Stimulated activated CD4-positive, alpha-beta T cell treated with anti-CD3 and anti-CD28 coated beads, TNF-alpha, amount 100 ng/mL, for 48 hours (primary cell): ENCODE measurements at regions not wholly inside any gene's neighbourhood (a gene's known extent, or its start where the extent isn't known, plus 50 kb on each side); places are given as distances from the start of the nearest gene placed in this dataset.

Experiments used
- DNase-seq, 3 donors: peaks; one replicate each; pipeline ENCODE4 v3.0.0-alpha.2; 2020; ENCODE audit warnings: low read depth in 3 of 3

DNA sequence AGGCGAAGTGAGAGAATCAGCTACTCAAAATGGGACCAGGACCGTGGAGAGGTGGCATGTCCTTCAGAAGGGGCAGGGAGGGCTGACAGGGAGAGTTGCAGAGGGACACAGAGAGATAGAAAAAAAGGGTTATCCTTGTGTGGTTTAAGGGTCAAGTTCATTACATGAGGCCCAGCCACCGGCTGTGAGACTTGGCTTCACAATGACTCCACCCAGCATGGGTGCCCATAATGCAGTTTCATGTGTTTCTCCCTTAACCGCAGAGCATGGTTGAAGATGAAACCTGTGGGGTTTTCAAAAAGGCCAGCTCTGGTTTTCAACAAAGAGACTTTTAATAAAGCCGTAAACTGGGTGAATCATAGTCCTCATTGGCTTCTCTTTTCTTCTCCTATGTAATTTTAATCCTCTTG is 164.6 kb downstream of the KLF5 start:
- peak; percentile 10 to 20 (median 10) for DNase-seq

DNA sequence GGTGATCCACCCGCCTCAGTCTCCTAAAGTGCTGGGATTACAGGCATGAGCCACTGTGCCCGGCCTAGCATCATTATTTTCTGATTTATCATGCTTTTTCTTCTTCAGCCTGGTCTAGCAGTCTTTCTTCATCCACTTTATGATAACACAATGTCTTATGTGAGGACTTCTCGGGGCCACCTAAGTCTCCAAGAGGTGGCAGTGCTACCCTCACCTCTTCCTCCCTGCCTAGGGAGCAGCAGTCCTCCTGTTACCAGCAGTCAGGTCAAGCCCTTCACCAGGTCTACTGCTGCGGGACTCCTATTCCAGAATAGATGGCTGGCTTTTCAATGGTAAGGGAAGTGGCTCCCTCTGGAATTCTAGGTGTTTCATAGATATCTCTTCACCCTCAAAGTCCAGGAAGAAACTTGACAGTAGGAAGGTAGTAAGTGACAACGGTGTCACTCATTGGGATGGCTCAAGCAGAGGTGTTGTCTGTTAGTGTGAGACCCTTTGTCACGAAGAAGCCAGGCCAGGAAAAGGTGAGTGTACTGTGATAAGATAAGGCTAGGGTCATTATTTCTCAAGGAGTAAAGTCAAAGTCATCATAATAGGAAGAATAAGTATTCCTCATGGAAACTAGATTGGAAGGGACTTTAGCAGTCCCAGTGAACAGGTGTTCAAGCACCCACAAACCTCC is 164.0 kb downstream of the KLF5 start:
- no peak for DNase-seq

DNA sequence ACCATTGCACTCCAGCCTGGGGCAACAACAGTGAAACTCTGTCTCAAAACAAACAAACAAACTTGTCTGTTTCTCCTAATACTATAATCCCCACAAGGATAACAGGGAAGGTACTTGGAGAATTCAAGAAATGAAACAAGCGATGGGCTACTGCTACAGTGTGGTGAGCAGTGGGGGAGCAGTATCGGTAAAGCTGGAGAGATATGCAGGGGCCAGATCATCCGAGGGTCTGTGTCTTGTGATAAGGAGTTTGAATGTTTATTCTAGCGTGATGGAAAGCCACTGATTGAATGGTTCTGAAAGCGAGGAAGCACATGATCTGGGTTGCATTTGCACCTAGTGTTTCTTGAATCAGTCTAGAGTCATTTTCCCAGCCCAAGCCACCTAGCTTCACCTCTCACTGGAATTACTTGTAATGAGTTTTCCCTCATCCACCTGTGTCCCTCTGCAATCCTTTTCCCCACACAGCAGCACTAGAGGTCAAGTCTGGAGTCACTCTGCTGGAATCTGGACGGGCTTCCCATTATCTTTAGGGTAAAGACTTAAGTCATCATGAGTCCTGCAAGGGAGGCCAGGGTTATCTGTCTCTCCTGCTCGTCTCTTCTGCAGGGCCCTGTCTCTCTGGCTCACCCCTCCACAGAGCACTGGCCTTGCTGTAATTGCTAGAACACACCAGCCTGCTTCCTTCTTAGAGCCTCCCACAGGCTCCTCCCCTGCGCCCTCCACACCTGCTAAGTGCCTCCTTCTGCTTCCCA is 162.3 kb downstream of the KLF5 start:
- DNase-seq: no peak

DNA sequence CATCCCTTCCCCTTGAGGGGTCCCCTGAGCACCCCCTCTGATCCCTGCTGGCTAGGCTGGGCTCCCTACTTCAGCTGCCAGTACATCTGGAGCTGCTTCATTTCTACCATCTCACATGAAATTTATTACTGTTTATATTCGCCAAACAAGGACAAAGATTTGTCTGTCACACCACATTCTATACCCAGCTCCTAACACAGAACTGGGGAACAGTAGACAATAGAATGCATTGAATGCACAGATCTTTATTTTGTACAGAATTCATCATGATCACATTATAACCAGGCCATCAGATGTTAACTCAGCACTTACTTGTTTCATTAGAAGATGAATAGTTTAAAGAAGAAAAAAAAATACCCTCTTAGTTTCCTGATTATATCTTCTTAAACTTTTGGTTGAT is 159.4 kb downstream of the KLF5 start:
- DNase-seq: no peak

DNA sequence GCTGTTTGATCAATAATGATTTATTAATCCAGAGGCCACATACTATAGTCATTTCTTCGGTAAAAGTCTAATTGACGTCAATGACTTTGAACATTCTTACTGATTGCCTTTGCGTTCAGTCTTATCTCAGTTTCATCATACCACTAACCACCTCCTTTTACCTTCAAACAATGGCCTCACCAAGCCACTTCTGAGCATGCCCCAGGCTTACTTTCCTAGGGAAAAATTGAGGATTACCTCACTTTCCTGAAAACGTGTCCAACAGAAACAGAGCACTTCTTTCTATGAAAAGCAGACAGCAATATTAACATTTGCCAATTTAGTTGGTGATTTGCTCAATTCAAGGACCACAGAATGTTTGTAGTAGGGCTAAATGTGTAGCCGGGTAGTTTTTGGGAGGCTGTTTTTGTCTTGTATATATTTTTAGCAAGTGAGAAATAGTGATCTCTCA is 157.6 kb downstream of the KLF5 start:
- DNase-seq: no peak

DNA sequence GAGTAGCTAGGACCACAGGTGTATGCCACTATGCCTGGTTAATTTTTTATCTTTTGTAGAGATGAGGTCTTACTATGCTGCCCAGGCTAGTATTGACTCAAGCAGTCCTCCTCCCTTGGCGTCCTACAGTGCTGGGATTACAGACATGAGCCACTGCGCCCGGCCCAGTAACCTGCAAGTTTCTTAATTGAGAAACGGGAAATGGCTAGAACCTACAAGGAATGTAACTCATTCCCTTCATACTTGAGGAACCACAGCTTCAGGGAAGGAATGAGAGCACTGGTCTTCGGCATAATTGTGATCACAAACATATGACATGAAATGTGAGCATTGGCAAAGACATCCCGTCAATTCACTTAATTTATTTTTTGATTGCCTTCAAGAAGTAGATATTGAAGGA is 157.0 kb downstream of the KLF5 start:
- no peak for DNase-seq

DNA sequence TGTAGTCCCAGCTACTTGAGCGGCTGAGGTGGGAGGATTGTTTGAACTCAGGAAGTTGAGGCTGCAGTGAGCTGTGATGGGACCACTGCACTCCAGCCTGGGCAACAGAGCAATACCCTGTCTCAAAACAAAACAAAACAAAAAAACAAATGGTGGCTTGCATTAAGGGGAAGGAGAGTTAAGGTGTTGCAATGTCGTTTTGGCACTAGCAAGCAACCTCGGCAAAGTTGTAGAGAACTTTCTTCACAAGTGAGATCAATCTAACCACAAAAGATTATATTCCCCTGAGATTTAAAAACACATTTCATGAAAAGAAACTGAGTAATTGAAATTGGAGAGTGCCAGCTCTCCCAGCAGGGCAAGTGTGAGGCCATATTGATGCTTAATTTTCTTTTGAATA is 153.7 kb downstream of the KLF5 start:
- no peak for DNase-seq

DNA sequence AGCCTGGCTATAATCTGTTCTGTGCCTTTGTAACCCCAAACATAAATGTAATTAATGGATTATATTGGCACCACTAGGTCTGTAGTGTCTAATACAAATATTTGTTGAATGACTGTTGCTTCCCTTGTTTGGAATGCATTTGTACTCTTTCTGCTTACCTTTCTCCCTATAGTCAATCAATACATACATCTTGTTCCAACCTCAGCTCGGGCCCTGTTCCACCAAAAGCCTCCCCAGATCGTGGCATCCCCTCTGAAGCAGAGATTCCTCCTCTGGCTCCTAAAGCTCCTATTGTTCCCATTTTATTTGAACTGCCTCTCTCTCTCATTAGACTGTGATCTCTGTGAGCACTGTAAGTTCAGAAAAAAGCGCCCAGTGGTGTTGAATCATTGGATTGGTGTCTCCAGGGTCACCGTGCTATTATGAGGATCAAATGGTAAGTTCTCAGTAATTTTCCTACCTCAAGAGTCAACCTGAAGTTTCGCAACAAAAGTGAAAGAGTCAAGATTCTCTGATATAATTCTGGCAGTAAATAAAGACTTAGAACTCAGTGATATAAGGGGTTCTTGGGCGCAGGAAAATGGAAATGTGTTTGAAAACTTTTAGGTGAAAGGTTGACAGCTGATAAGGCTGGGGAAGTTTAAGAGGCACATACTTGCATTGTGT is 151.5 kb downstream of the KLF5 start:
- DNase-seq: no peak

DNA sequence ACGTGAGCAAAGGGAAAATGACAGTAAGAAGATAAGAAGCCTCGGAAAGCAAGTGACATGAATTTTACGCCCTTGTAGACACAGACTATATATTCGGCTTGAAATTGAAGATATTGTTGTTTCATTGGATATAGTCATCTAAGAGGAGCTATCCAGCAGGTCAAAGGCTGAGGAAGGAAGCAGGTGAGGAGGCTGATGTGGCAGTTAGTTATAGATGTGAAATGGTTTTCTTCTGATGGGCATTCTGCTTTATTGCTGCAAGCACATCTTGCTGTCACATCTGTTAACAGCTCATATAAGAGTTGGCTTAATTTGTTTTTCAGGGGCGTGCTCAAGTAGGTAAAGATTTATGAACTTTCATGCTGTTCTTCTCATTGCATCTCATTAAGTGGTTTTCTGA is 146.1 kb downstream of the KLF5 start:
- no peak for DNase-seq

DNA sequence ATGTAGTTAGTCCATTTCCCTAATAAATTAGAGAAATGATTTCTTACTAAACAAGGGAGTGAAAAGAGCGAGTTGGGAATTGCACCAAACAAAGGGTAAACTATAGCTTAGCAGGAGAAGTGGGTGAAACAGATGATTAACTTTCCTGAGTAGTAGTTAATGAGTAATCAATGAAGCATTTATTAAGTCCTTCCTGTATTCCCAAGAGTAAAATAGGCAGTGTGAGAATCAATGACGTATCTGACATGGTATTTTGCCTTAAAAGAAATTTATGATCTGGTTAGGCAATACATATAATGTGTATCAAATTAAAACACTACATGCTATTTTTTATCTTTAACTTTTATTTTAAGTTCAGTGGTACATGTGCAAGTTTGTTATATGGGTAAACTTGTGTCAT is 142.8 kb downstream of the KLF5 start:
- DNase-seq: no peak

DNA sequence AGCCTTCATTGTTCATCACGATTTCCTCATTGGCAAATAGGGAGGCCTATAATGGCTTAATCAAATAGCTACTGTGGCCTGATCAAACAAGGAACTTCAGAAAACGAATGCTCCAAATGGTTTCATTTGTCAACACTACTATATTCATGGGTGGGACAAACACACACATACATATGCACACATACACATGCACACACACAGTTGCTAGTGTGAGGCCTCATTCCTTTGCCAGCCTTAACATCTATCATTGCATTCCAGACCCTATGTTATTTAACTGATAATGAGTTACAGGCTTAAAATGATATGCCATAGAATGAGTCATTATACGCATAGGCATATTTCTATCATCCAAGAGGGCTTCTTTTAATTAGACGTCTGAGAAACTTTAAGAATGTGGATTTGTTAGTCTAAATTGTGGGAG is 140.2 kb downstream of the KLF5 start:
- DNase-seq: no peak

DNA sequence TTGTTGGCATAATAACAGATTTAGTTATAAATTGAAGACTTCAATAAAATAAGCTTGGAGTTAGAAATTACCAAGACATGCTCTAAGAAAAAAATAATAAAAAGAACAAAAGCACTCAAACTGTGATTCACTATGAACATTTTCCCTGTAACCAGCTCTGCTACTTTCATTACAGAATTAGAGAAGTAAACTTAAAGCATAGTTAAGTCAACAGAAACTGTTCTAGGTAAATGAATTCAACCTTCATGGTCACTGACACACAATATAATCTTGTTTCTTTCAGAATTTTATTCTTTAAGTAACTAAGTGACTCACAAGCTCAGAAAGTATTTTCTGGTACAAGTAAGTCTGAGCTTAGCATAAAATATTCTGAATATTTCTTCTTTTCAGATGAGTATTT is 136.3 kb downstream of the KLF5 start:
- no peak for DNase-seq

DNA sequence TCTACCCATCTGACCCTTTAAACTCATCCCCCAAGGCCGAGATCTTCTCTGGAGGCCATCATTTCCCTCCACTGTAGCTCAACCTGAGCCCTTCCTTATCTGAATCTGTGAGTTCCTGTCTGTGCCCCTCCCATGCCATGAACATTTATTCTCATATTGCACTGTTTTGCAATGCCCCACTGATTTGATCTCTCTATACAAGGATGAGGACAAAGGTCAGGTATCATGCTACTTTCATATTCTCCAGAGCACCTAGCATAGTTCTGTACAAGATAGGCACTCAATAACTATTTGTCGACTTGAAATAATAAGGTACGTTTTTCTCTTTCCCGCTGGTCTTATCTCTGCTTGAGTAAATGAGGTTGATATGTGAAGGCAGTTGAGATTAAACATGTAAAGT is 135.5 kb downstream of the KLF5 start:
- DNase-seq: no peak

DNA sequence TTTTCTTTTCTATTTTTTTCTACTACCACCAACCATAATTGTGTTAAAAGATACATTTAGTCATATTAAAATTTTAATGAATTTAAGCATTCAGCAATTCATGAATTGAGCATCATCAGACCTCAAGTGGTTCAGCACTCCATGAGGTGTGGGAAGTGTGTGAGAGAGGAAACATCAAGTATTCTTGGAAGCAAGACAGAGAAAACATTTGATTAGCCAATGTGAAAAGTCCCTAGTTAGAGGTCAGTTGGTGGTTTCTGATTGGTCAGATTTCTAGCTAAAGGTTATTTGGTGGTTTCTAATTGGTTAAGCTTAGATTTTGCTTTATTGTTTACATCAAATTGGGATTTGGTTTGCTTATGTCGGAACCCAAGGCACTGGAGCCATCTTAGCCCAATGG is 134.7 kb downstream of the KLF5 start:
- no peak for DNase-seq

DNA sequence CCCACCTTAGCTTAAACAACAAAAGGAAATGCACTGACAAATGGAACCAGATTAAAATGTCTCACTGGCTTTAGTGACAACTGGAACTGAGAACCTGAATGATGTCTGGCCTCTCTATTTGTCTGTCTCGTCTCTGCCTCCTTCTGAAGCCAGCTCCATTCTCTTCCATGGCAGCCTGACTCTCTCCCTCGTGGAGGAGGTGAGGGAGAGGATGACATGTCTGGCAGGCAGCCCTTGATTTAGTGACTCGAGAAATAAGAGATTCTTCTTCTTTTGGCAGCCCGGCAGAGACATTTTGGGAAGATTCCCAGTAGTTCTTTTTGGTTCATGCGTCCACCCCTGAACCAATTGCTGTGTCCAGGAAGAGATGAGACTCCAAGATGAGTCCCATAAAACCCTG is 131.7 kb downstream of the KLF5 start:
- DNase-seq: no peak

DNA sequence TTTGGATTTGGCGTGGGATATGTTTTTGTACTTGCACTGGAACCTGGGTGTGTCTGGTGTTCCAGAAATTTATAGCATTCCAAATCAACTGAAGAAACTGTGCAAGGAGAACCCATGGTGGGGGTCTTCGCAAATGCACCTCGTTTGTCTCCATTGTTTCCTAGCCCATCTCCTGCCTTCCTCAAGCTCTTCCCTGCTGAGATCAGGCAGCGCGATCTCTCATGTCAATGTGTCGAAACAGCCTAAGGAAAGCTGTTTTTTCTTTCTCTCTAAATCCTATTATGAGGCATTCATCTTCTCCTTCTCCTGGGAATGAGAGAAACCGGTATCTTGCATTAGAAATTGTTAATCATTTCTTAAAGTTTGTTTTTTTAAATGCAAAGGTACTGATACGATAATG is 131.0 kb downstream of the KLF5 start:
- no peak for DNase-seq

DNA sequence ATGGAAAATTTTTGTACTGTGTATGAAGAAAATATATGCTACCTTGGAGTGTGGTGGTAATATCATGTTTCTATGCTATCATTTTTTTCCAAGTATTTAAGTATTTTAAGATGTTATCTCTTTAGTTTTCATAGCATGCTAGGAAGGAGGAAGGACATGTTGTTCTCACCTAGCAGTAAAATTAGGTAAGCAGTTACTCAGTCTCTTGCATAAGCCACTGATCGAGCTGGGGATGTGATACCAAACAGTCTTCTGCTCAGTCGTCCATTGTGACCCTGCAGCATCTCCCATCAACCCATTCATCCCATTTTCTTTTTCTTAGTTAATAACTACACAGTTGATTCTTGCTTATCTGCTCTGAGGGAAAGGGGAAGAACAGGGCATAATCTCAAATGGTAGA is 130.6 kb downstream of the KLF5 start:
- no peak for DNase-seq

DNA sequence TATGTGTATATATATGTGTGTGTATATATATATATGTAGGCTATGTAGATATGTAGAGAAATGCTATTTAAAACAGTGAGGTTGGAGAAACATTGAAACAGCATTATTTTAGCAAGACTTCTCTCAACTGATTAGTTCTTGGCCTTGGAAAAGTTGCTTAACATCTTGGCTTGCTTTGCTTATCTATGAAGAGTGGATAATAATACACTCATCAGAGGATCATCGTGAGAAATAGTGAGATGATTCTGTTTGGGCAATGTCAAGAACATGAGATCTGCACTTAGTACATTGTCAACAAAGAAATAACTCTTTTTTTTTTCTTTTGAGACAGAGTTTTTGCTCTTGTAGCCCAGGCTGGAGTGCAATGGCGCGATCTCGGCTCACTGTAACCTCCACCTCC is 128.3 kb downstream of the KLF5 start:
- no peak for DNase-seq

DNA sequence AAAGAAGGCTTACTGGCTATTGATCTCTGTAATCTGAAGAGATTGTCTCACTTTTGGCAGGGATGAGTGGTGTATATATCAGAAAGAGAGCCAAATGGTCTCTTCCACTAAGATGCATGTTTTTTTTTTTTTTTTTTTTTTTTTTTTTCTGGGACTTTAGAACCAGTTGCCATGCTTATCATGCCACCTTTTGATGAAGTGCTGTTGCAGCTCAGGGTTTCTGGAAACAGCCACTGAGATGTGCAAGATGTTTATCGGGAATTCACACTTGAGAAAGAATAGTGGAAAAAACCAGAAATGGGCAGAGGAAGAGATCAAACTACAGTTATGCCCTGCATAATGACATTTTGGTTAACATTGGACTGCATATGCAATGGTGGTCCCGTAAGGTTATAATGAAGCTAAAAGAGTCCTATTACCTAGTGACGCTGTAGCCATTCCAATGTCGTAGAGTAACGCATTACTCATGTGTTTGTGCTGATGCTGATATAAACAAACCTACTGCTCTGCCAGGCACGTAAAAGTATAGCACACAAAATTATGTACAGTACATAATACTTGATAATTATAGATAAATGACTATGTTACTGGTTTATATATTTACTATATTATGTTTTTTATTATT is 121.0 kb downstream of the KLF5 start:
- DNase-seq: no peak

DNA sequence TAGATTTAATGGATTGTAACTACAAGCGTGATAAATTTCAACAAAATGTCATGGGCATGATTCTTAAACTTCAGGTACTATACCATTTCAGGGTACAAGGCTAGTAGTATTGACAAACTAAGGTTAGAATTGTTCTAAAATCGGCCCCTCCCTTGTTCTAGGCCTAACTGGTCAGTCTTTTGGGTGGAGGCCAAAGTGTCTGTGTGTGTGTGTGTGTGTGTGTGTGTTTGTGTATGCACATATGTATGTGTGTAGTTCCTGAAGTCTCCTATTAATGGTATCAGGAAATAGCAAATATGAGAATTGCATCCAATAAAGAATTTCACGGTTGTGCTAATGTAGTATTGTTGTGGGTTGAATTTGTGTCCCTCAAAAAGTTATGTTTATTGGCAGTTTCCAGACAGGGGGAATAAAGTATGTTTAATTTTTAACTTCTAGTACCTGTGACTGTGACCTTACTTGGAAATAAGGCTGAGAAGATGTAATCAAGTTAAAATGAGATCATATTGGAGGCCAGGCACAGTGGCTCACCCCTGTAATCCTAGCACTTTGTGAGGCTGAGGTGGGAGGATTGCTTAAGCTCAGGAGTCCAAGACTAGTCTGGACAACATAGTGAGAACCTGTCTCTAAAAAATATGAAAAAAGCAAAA is 119.2 kb downstream of the KLF5 start:
- no peak for DNase-seq

DNA sequence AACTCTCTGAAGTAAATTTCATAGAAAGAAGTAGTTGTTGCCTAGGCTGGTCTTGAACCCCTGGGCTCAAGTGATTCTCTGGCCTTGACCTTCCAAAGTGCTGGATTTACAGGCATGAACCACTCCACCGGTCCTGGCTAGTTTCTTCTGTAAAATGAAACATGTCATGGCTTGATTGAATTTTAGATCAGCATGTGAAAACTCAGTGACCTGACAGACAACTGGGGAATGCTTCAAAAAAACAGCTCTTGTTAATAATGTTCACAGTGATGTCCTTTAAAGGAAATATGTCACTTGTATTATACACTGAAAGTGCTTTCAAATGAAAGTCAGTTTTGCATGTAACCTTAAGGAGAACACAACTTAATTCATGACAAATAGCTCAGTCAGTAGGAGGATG is 118.2 kb downstream of the KLF5 start:
- no peak for DNase-seq

DNA sequence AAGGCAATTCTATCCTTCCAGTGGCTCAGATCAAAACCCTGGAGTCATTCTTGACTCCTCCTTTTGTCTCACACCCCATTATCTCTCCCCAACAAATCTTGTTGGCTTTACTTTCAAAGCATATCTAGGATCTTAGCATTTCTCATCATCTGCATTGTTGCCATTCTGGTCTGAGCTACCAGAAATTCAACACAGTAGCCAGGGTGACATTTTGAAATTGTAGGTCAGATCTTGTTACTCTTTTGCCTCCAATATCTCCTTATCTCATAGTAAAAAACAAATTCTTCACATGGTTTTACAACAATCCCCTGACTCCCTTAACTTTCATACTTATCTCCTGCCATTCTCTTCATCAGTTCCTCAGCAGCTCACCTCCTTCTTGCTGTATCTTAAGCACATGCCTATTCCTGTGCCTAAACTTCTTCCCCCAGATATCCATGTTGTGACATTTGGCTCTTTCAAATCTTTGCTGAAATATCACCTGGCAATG is 115.8 kb downstream of the KLF5 start:
- DNase-seq: no peak
